ENCODE measurements at regions not wholly inside any gene's neighbourhood (a gene's known extent, or its start where the extent isn't known, plus 50 kb on each side); places are given as distances from the start of the nearest gene placed in this dataset.

DNA sequence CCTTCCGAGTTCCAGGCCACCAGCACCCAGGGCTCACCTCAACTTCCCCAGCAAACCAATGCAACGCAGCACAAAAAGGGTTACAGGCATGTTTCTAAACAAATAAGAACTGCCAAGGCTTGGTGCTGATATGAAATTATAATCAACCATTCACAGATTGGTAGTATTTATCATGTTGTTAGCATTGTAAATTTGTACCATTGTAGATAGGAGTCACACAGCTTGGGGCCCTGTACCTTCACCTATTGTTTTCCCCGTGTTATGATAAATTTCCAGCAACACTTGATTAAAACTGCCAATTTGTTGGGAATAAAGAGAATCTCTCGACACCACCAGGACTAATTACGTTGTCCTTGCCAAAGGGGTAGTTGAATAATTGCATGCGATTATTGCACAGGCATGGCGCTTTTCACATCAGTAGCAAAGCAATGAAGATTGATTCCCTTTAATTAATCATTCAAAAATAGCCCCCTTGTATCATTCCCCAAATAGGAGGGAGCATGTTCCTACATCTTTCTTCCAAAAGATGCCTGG is 454.1 kb downstream of the ZNF608 start:
- no peak for DNase-seq

DNA sequence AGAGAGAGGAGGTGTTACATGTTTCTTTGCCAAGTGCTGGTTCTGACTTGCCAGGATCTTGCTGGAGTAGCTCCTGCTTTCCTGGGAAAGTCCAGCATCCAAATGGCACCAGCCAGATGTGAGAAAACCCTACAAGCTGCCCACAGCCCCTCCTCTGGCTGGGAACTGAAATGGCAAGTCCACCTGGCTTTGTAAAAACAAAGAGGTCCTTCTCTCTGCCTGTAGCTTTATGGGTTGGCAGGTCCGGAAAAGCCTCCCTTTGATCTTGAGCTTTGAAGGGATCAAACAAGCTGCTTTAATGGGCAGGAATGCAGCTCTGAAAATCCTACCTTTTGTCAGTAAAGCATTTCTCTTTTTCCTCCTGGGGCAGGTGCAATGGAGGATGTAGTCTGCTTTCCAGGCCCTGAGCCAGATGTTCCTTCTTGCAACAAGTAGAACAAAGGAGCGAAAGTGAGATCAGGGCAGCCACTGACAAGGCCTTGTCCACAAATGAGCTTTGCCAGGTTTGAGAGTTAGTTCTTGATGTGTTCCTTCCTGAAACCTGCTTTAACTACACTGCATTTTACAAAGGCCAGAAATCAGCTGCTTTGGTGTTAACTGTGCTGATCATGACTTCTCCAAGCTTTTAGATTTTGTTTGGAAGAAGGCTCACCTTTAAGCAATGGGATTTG is 456.7 kb downstream of the ZNF608 start:
- no peak for DNase-seq

DNA sequence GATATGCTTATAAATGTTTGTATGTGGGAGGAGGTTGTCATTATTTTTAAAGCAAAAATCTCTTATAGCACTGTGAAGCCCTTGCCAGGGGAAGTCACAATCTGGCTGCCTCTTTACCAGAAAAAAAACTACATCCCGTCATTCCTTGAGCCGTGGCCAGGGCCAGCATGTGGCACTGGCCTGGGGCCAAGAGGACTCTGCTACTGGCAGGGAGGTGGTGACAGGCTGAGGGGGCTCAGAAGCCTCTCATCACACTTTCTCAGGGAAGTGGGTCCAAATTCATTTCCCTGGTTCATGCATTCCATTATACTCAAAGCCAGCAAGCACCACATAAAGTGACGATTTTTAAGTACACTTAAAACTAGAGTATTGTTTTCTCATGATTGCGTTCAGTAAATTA is 457.3 kb downstream of the ZNF608 start:
- DNase-seq = no peak

DNA sequence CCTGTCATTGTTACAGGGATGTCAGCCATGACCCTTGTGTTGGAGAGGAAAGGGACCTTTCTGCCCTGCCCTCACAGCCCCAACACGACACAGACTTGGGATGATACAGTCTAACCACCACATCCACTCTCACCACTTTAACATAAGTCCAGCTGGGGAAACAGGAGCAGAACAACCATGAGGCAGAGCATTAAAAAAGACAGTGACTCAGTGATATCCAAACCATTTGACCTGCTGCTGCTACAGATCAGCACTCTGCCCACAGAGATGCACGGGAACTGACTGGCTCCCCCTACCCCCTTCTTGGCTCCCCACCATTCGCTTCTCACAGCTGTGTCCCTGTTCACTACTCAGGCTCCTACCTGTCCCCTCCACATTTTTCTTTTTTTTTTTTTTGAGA is 458.6 kb downstream of the ZNF608 start:
- DNase-seq = no peak

DNA sequence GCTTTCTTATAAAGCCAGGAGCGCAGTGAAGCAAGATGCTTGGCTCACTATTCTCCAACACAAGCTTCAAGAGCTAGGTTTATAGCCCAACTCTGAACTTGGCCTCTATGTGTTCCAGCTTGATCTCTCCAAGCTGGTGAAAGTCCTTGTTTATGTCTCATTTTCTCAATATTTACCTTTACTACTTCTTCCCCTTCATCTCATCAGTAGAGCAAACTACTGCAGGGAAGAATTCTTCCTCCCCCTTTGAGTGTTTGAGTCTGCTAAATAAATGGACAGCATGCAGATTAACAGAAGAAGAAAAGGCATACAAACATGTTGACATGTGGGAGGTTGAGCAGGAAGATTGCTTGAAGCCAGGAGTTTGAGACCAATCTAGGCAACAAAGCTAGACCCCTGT is 460.7 kb downstream of the ZNF608 start:
- DNase-seq = no peak

DNA sequence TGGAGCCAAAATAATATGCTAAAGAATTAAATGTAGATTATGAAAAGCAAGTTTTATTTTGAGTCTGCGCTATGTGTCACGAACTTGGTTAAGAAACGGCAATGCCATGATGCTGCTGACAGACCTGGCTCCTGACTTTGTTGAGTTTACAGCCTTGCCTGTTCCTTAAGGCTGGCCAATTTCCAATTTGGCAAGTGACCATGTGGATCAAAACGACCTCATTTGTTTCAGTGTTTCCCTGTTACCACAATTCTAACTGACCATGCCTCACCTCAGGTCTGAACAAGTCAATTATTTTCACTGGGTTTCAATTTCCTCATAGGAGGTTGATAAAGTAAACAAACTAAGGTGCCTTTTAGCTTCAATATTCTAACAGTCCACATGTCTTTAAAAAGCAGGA is 461.4 kb downstream of the ZNF608 start:
- no peak for DNase-seq

DNA sequence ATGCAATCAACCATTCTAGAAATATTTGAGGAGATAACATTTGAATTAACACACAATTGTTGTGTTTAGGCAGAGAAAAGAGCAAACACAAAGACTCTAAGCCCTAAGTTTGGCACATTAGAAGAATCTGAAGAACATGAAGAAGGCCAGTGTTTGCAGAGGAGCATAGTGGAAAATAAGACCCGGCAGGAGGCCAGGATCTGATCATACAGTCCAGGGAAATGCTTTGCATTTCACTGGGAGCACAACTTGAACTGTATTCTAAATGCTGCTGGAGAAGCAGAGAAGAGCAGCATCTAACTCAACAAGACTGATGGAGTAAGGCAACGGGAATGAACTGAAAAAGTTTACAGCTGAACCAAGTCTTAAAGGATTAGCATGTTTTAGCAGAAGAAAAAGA is 463.4 kb downstream of the ZNF608 start:
- no peak for DNase-seq

DNA sequence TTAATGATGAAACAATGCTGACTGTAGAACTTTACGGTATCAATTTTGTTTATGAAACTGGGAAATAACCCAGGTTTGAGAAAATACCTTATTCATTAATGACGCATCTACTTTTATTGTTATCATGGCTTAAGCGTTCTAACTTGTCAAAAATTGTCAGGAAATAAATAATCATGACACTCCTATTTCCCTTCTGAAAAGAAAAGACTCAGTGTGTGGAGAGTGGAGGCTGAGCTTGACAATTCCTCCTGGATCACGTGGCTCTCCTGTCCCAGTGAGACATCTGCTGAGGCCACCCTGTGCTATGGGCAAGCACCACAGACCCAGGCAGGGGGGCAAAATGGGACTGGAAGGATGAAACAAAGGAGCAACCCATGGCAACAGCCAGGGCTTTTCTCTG is 466.4 kb downstream of the ZNF608 start:
- no peak for DNase-seq

DNA sequence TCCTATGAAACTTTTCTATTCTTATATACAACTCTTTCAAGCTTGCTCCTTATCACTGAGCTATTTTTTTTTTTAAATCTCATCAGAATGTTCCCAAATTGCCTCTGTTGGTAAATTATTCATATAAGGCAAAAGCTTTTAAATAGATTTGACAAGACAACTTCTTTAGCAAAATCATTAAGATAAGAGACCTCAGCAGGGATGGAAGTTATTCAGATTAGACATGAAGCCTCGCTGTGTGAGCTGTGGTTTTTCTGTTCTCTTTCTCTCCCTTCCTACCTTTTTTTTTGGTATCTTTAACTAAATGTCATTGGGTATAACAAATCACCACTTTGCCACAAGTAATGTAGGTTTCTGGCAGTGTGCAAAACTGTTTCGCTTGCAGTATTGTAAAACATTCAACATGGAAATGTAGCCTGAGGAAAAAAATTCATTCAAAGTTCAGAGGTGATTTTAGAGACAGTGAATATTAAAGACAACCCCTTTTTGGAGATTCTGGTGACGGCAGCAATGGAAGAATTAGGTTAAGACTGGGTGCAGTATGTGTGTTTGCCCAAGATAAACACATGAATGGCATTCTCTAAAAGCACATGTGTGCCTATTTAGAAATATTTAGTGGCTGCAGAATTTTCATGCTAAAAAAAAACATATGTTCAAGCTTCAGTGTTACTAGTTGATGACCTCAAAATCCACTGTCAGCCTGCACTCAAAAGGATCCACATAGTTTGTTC is 467.1 kb downstream of the ZNF608 start:
- no peak for DNase-seq

DNA sequence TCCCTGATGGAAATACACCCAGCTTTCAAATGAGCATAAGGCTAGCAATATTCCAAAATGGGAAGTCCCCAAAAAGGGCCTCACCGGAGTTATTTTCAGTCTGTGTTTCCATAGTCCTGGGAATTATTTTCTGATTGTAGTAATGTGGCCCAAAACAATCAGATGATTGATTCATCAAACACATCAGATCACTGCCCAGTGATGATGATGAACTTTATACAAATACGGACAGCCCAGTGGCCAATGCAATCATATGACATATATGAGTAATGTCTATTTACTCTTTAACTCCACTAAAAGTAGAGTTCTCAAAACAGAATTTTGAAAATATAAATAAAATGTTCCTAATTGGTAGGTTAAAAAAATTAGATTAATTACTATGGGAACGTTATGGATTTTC is 467.8 kb downstream of the ZNF608 start:
- no peak for DNase-seq

DNA sequence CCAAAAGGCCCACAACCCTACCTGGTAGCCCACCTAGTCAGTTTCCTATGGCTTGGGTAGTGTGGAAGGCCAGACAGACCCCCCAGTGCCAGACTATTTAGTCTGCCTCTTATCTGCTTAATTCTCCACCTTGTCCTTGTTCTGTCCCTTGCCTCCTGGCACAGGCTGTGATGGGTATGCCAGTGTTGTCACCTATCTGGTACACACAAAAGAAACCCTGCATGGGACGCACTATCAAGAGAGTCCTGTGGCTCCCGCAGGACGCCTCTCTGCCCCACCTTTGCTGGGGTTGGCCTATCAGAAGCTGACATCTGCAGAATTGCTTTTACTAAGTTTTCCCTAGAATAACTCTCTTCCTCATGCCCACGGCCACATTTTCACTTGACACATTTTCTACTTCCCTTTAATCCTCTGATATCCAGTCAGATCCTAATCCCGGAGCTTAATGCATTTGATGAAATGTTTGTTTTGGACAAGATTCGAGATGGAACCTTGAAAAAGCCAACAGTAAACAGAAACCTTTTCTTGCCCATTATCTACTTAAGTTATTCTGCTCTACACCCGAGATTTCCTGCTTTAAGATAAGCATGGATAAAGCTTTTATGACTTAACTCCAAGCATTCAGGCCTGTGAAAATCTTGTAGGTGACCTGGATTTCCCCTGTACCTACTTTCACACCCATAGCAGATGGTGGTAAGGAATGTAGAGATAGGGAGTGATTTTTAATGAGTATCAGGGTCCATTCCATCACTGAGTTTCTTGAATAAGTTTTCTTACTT is 468.5 kb downstream of the ZNF608 start:
- no peak for DNase-seq

DNA sequence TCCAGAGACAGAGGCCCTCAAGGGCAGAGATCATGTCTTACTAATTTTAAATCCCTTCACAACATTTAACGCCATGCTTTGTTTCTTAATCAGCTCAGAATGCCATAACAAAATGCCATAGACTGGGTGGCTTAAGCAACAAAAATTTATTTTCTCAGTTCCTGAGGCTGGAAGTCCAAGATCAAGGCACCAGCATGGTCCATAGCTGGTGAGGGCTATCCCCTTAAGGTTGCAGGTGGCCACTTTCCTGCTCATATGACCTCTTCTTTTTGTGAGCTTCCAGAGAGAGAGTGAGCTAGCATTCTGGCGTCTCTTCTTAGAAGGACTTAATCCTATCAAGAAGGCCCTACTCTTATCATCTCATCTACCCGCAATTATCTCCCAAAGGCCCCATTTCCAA is 470.3 kb downstream of the ZNF608 start:
- no peak for DNase-seq

DNA sequence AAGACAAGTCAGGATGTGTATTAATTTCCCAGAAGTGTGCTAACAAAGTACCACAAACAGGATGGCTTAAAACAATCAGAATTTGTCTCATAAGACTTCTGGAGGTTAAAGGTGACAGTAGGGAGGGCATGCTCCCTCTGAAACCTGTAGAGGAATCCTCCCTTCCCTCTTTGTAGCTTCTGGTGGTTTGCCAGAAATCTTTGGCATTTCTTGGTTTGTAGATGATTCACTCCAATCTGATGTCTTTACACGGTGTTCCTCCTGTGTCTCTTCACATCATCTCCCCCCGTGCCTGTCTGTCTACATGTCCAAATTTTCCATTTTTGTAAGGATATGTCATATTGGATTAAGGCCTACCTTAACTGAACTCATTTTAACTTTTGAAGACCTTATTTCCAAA is 471.5 kb downstream of the ZNF608 start:
- DNase-seq = no peak

DNA sequence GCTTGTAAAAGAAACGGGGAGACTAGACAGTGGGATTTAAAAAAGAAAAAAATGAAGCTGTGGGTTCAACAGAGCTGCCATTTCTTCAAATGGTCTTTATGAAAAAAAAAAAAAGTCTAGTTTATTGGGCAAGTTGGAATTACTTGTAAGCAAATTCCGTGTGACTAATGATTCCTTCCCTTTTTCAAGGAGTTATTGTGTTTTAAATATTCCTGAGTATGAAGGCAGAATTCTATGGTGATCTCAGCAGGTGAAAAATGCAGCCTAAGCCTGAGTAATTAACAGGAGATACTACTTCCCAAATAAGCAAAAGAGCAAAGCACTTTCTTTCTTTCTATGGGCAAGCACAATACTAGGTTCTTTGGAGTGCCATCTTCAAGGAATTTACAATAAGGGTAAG is 481.9 kb downstream of the ZNF608 start:
- DNase-seq = no peak

DNA sequence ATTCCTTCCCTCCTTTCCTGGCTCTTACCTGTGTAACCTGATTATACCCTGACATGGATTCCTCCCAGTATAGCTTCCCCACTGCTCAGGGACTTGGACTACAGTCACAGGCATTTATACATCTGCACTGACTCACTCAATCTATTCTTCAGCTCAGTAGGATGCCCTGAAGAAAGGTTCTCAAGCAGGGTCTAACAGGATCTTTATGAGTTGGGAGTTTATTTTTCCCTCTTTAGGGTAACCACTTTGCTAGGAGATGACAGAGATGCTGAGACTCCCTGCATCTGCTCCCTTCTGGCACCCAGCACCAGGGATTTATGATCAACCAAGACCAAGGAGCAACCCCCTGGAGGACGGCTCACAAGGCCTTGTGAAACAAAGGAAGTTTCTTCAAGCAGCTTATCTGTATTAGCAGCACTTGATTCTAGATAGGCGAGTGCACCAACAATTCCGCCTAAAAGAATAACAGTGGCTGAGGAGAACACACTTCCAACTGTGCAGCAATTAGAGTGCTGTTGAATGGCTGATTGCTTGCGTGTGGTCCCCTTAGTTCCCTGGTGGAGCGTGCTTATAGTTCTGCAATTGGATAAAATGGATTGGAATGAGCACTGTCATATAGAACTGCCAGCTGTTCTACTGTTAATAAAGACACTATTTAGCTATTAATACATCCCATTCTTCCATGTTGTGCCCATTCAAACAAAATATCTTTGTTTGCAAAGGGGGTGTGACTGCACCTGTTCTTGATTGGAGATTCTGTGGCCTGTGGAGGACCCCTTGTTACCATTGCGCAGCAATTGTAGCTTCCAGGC is 482.6 kb downstream of the ZNF608 start:
- no peak for DNase-seq

DNA sequence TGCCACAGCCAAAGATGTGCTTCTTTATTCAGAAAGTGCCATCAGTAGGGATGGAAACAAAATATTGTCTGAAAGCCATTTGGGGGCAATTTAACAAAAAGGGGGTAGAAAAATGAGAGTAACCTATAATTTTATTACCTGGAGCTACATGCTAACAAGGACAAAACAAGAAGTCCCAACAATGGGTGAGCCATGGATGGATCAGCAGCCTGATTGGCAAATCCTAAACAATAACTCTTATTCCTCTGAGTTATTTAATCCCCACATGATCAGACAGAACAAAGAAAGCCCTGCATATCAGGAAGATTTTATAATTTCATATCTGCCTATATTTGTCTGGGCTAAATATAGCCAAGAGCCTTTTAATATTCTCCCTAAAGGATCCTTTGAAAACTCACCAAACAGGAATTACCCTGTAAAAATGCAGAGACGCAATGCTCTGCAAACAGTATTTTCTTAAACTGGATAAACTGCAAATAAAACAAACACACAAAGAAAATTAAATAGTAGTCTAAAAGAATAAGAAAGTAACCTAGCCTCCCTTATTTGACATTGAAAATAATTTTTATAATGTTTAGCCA is 483.4 kb downstream of the ZNF608 start:
- no peak for DNase-seq

DNA sequence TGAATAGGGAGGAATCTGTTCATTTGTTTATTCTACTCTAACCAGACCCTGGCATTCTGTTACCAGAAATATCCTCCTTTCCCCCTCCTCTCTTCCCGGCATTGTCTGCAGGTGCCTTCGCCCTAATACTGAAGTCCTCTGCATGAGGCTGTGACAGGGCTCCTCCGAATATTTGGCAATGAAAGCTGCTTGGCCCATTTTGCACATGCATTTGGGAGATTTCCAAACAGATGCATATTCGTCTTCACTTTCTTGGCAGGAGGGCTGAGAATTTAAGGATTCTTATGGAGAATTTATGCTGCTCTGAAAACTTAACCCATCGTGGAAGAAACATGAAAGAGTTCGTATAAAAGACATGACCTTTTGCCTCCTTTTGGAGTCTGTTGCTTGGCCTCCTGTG is 484.0 kb downstream of the ZNF608 start:
- DNase-seq = no peak

DNA sequence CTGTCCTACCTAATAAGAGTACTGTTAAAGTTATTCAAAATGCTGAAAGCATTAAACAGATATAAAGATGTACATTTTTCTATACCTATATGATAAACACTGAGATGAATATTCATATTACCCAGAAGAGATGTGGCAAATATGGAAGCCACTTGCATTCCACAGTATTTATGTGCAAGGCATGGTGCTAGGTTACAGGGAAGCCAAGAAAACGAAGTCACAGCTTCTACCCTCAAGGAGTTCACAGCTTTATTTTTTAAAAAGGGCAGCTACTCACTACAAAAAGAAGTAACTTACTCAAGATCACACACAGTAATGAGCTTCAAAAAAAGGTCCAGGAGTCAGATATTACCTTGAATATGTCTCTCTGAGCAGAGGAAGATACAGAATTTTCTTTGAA is 484.6 kb downstream of the ZNF608 start:
- no peak for DNase-seq

DNA sequence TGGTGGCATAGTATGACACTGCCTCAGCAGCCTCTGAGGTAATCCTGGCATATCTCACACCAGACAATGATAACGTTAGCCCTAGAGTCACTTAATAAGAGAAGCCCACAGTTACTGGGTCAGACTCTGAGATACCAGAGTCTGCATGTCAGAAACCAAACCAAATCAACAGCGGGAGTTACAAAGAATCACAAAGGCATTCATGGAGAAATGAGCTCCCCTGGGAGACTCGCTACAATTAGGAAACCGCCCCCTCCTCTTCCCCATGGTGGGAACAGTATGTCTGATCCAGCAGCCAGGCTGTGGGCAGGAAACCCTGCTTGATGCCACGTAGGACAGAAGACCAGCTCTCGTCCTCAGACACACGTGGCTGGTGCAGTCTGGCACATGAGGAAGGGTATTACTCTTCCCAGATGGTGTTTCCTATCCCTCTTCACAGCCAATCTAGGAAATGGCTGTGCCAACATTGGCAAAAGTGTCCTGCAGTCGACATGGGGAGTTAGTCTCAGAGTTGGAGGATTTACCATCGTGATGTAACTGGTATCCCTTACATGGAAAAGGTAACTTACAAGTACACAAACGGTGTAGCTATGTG is 485.4 kb downstream of the ZNF608 start:
- no peak for DNase-seq

DNA sequence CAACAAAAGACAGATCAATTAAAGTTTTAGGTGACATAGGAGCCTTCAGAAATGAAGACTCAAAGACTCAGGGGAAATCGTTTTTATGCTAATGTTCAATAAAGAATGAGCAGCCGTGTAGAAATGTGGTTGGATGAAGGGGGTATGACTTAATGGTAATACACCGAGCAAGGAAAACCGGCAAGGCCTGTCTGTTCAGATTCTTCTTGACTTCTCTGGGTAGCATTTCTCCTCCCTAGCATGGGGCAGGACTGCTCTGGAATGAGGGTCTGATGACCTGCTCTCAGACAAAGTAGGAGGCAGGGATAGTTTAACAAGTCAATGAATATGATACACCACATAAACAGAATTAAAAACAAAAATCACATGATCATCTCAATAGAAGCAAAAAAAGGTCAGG is 487.4 kb downstream of the ZNF608 start:
- no peak for DNase-seq

DNA sequence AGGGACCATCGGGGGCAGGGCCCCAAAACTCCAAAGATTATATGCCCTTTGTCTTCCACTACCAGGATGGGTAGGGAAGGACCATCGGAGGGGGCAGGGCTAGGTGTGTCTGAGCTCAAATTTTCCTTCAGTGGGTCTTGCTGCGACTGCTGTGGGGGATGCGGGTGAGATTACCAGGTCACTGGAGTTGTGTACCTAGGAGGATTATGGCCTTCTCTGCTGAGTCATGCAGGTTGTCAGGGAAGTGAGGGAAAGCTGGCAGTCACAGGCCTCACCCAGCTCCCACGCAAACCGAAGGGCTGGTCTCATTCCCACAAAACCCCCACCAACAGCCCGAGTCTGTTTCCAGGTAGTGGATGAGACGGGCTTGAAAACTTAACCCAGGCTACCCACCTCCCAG is 489.4 kb downstream of the ZNF608 start:
- no peak for DNase-seq

DNA sequence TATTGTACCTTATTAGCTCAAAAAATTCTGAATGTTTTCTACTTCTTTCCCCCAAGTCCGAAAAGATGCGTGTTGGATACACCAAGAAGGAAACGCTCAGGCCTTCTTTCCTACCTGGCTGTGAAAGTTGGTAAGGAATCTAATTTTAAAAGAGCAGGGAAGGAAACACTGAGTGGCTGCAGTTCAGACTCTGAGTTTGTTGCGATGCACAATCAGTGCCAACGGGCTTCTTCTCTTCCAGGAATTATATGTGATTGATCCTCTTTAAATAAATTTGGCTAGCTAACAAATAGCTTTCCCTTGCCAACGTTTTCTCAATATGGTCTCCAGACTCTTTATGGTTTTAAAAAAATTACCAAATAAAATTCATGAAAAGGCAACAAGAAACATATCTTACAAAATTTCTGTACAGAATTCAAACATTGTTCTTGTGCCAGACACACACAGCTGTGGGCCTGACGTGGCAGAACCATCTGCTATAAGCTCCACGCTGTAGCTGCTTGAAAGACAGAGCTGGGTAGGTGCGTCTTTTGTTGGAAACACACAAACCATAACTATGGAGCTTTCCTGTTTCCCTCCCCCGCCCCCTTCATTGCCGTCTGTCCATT is 493.1 kb downstream of the ZNF608 start:
- no peak for DNase-seq

All from stimulated activated CD4-positive, alpha-beta T cell treated with anti-CD3 and anti-CD28 coated beads, Interleukin-4, amount 100 ng/mL, for 24 hours (primary cell).